ENCODE measurements at regions not wholly inside any gene's neighbourhood (a gene's known extent, or its start where the extent isn't known, plus 50 kb on each side); places are given as distances from the start of the nearest gene placed in this dataset.
A peak's percentile ranks its signal among the peaks of the same experiment; 100 is the strongest.
"Not testable (repeated sequence)": the region's sequence is repeated elsewhere in the genome, so short reads cannot be mapped to it uniquely, and the experiment has no call there.

GRCh38 chr2:19169134-19169768 lies 189.2 kb downstream of the OSR1 start:
- in situ Hi-C loops (cut with HindIII; ENCODE audit: low pct_unique_long_range_greater_than_20kb, low sequenced_read_pairs), result no loop called here
- DNase-seq (ENCODE audit: low read depth), result no peak

DNA sequence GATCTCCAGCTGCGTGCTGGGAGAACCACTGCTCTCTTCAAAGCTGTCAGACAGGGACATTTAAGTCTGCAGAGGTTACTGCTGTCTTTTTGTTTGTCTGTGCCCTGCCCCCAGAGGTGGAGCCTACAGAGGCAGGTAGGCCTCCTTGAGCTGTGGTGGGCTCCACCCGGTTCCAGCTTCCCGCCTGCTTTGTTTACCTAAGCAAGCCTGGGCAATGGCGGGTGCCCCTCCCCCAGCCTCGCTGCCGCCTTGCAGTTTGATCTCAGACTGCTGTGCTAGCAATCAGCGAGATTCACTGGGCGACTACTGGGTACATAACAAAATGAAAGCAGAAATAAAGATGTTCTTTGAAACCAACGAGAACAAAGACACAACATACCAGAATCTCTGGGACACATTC lies 194.3 kb downstream of the OSR1 start:
- DNase-seq (ENCODE audit: low read depth); in situ Hi-C loops (cut with HindIII; ENCODE audit: low pct_unique_long_range_greater_than_20kb, low sequenced_read_pairs): not testable (repeated sequence)

- DNase-seq (ENCODE audit: low read depth), result no peak
- in situ Hi-C loops (cut with HindIII; ENCODE audit: low pct_unique_long_range_greater_than_20kb, low sequenced_read_pairs), result no loop called here
Measured at GRCh38 chr2:19158896-19159295, 199.5 kb downstream of the OSR1 start.

GRCh38 chr2:19158211-19158610 lies 200.2 kb downstream of the OSR1 start:
- in situ Hi-C loops (cut with HindIII; ENCODE audit: low pct_unique_long_range_greater_than_20kb, low sequenced_read_pairs), result no loop called here

DNA sequence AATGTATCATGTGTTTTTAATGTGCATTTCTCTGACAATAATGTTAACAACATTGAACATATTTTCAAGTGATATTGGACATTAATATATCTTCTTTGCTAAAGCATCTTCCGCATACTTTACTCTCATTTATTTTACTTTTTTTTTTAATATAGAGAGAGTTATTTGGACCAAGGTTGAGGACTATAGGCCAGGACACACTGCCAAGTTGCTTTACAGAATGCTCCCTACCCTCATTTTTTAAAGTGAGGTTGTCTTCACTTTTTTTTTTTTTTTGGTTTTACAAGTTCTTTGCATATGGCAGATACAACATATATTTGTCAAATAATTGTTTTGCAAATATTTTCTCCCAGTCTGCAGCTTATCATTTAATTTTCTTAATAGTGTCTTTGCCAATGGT lies 201.8 kb downstream of the OSR1 start:
- in situ Hi-C loops (cut with HindIII; ENCODE audit: low pct_unique_long_range_greater_than_20kb, low sequenced_read_pairs), result no loop called here
- DNase-seq (ENCODE audit: low read depth), result no peak

More at GRCh38 chr2:19158211-19158610, 200.2 kb downstream of the OSR1 start:
- no peak for DNase-seq (ENCODE audit: low read depth)

- DNase-seq (ENCODE audit: low read depth), result no peak
- in situ Hi-C loops (cut with HindIII; ENCODE audit: low pct_unique_long_range_greater_than_20kb, low sequenced_read_pairs), result no loop called here
Measured at GRCh38 chr2:19150726-19151125, 207.7 kb downstream of the OSR1 start.

- no peak for DNase-seq (ENCODE audit: low read depth)
- in situ Hi-C loops (cut with HindIII; ENCODE audit: low pct_unique_long_range_greater_than_20kb, low sequenced_read_pairs), result no loop called here
Measured at GRCh38 chr2:19146867-19147266, 211.6 kb downstream of the OSR1 start.

DNA sequence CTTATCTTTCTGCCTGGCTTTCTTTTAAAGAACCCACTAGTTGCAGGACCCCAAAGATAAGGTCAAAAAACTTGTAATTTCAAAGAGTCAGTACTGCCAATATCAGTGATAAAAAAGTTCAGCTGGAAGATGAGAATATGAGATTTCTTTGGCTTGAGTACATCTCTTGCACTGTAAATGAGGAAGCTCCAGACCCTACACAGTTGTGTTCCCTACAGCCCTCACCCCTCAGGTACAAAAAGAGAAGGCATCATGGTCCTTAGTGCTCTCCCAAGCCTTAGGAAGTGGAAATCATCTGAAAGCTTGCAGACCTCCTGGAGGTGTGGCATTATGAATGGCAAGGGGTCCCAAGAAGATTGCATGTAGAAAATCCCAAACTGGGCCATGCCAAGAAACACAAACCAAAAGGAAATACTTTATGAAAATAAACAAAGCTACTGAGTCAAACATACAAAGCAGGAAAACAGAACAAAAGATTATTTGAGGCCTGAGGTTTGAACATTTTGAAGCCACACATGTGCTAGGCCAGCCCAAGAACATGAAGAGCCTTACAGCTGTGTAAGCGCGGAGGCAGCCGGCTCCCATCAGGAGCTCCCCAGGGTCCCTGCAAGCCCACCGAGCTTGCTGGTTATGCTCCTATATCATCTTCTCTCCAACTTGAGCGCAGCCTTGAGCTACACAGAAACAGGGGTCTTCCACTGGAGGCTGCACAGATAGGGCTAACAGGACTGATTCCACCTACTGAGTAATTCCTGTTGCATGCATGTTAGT lies 217.0 kb downstream of the OSR1 start:
- DNase-seq (ENCODE audit: low read depth), result no peak
- in situ Hi-C loops (cut with HindIII; ENCODE audit: low pct_unique_long_range_greater_than_20kb, low sequenced_read_pairs), result no loop called here

- in situ Hi-C loops (cut with HindIII; ENCODE audit: low pct_unique_long_range_greater_than_20kb, low sequenced_read_pairs), result no loop called here
- DNase-seq (ENCODE audit: low read depth), result peak; percentile 90
Measured at GRCh38 chr2:19140463-19141208, 217.8 kb downstream of the OSR1 start.

- in situ Hi-C loops (cut with HindIII; ENCODE audit: low pct_unique_long_range_greater_than_20kb, low sequenced_read_pairs), result no loop called here
- DNase-seq (ENCODE audit: low read depth), result no peak
Measured at GRCh38 chr2:19139386-19139785, 219.0 kb downstream of the OSR1 start.

DNA sequence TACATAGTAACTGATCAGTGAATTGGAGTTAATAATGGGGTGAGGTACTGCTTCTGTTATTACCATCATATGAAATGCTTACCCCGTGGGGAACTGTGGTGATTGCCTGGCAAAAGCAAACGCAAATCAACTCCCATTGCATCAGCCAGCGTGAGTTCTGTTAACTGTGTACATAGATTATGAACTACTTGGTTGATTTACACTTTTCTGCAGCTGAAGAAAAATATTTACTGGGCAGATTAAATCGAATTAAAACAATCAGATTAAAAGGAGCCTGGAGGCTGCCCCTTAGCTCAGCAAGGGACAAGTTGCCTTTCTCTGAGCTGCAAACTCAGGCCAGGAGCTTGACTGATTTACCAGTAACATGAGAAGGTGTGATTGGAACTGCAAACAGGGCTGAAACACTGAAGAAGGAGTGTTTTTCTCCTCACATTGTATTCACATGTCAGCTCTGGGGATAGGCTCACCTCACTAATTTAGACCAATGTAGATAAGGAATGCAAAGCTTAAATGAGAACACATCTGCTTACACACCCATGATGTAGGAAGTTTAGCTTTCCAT lies 220.1 kb downstream of the OSR1 start:
- in situ Hi-C loops (cut with HindIII; ENCODE audit: low pct_unique_long_range_greater_than_20kb, low sequenced_read_pairs), result no loop called here
- no peak for DNase-seq (ENCODE audit: low read depth)

GRCh38 chr2:19137433-19137832 lies 221.0 kb downstream of the OSR1 start:
- no peak for DNase-seq (ENCODE audit: low read depth)
- in situ Hi-C loops (cut with HindIII; ENCODE audit: low pct_unique_long_range_greater_than_20kb, low sequenced_read_pairs), result no loop called here

- in situ Hi-C loops (cut with HindIII; ENCODE audit: low pct_unique_long_range_greater_than_20kb, low sequenced_read_pairs), result no loop called here
- DNase-seq (ENCODE audit: low read depth), result no peak
Measured at GRCh38 chr2:19132967-19133366, 225.5 kb downstream of the OSR1 start.

- no peak for DNase-seq (ENCODE audit: low read depth)
- in situ Hi-C loops (cut with HindIII; ENCODE audit: low pct_unique_long_range_greater_than_20kb, low sequenced_read_pairs), result no loop called here
Measured at GRCh38 chr2:19131871-19132270, 226.6 kb downstream of the OSR1 start.

DNA sequence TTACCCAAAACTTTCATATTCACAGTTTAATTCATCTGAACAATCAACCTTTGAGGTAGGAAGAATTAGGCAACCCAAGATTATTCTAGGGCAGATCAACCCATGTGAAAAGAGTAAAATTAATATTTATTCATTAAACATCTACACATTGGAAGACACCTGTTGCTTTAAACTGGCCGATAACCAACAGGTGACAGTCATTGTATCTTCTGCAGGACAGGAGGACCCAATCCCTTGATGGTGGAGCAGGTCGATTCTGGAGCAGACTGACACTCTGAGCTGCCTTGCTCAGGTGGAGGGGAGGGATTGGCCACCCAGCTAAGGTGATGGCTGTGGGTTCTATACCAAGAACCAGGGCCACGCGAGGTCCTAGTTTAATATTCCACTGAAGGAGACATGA lies 230.3 kb downstream of the OSR1 start:
- DNase-seq (ENCODE audit: low read depth), result no peak
- in situ Hi-C loops (cut with HindIII; ENCODE audit: low pct_unique_long_range_greater_than_20kb, low sequenced_read_pairs), result no loop called here

GRCh38 chr2:19127616-19128015 lies 230.8 kb downstream of the OSR1 start:
- DNase-seq (ENCODE audit: low read depth), result no peak
- in situ Hi-C loops (cut with HindIII; ENCODE audit: low pct_unique_long_range_greater_than_20kb, low sequenced_read_pairs), result no loop called here

DNA sequence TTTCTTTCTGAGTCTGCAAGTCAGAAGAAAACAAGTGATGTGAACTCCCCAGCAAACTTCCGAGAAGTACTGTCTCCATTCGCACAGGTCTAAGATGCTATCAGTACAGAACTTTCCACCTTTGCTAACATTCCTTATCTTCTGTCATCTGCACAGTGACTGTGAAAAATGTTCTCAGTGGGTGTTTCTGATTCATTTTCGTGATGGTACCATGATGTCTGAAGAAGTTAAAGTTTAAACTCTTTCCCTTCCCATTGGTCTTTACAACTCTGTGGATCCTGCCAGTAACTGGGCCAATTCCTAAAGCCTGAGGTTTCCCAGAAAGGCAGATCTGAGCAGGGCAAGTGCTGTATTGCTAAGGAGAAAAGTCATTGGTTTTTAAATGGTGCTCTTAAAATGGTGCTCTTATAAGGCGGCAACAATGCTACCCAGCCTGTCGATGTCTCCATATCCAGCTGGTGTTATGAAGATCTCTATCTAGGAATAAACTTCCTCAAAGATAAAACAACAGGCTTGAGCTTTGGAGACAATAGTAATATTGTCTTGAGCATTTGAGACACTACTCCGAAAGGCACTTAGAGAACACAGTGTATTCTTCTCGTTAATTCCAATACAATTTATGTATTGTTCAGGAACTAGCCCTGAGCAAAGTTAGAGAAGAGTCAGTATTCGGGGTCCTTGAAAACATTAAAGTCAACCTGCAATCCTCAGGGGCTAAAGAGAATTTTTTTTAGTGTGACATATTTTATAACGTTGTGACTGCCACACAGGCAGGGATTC lies 232.3 kb downstream of the OSR1 start:
- peak; percentile 17 for DNase-seq (ENCODE audit: low read depth)
- in situ Hi-C loops (cut with HindIII; ENCODE audit: low pct_unique_long_range_greater_than_20kb, low sequenced_read_pairs), result no loop called here

- no peak for DNase-seq (ENCODE audit: low read depth)
- in situ Hi-C loops (cut with HindIII; ENCODE audit: low pct_unique_long_range_greater_than_20kb, low sequenced_read_pairs), result no loop called here
Measured at GRCh38 chr2:19124135-19124534, 234.3 kb downstream of the OSR1 start.

Data from Caki2 (cell line).